Natural killer cell (primary cell): ENCODE measurements at regions not wholly inside any gene's neighbourhood (a gene's known extent, or its start where the extent isn't known, plus 50 kb on each side); places are given as distances from the start of the nearest gene placed in this dataset.

ENCODE experiments used
- ATAC-seq, 3 donors: fragments of 150-1000 bp in 2 of 3; fragments of 200-7000 bp in 1 of 3; cut with Tn5 transposase; 1 replicate in 1 of 3; 2 replicates in 2 of 3; pipeline ENCODE4 v1.10.0; 2021; ENCODE audit warnings: mild to moderate bottlenecking in 2 of 3, moderate library complexity in 2 of 3
- DNase-seq, 2 donors: peaks; one replicate each; pipeline versions ENCODE4 v3.0.0 to v3.0.0-alpha.2; 2013 to 2021; ENCODE audit warnings: mixed read lengths in 1 of 2
- H3K27ac ChIP-seq: one replicate; pipeline ENCODE4 v1.5.1; 2013; ENCODE audit warnings: mild to moderate bottlenecking, low read length
- H3K27me3 ChIP-seq: one replicate; pipeline ENCODE4 v1.6.1; 2013; ENCODE audit warnings: low read length; ENCODE audit not compliant: control insufficient read depth, insufficient read depth
- H3K36me3 ChIP-seq: one replicate; pipeline ENCODE4 v1.6.1; 2013; ENCODE audit warnings: low read length; ENCODE audit not compliant: control insufficient read depth, insufficient read depth
- H3K4me1 ChIP-seq: one replicate; pipeline ENCODE4 v1.6.1; 2013; ENCODE audit warnings: low read length; ENCODE audit not compliant: control insufficient read depth, insufficient read depth
- H3K4me3 ChIP-seq: one replicate; pipeline ENCODE4 v1.5.1; 2013; ENCODE audit warnings: low read length
- H3K9me3 ChIP-seq: one replicate; pipeline ENCODE4 v1.6.1; 2013; ENCODE audit warnings: low read length; ENCODE audit not compliant: control insufficient read depth, insufficient read depth
- H3K27ac Mint-ChIP-seq, 2 donors: one replicate each; pipeline ENCODE4 v1.8.0; 2022; ENCODE audit warnings: mild to moderate bottlenecking in 2 of 2, mixed read lengths in 2 of 2, moderate library complexity in 1 of 2
- H3K27me3 Mint-ChIP-seq, 2 donors: one replicate each; pipeline ENCODE4 v1.8.0; 2022; ENCODE audit warnings: low read depth in 2 of 2, mixed read lengths in 2 of 2
- H3K36me3 Mint-ChIP-seq: one replicate; pipeline ENCODE4 v1.8.0; 2022; ENCODE audit warnings: mixed read lengths
- H3K4me1 Mint-ChIP-seq, 2 donors: one replicate each; pipeline ENCODE4 v1.8.0; 2022; ENCODE audit warnings: mixed read lengths in 2 of 2
- H3K4me3 Mint-ChIP-seq: one replicate; pipeline ENCODE4 v1.8.0; 2022; ENCODE audit warnings: mild to moderate bottlenecking, moderate library complexity, mixed read lengths
- H3K9me3 Mint-ChIP-seq, 2 donors: one replicate each; pipeline ENCODE4 v1.8.0; 2022; ENCODE audit warnings: mixed read lengths in 2 of 2
- CTCF ChIP-seq: fragments of 200-600 bp; IDR thresholded peaks from one replicate; pipeline ENCODE4 v1.8.0; 2022; ENCODE audit warnings: antibody characterized with exemption
- WGBS: methylation state at CpG from one replicate; pipeline ENCODE4 v1.1.7; 2013; ENCODE audit warnings: missing lambda C conversion rate; ENCODE audit not compliant: insufficient coverage; 5-methylcytosine and 5-hydroxymethylcytosine counted together
- intact Hi-C: fragments of 100-400 bp; cut with micrococcal nuclease; formaldehyde crosslinking; loops from one replicate; pipeline ENCODE4 v1.14.2; 2022

DNA sequence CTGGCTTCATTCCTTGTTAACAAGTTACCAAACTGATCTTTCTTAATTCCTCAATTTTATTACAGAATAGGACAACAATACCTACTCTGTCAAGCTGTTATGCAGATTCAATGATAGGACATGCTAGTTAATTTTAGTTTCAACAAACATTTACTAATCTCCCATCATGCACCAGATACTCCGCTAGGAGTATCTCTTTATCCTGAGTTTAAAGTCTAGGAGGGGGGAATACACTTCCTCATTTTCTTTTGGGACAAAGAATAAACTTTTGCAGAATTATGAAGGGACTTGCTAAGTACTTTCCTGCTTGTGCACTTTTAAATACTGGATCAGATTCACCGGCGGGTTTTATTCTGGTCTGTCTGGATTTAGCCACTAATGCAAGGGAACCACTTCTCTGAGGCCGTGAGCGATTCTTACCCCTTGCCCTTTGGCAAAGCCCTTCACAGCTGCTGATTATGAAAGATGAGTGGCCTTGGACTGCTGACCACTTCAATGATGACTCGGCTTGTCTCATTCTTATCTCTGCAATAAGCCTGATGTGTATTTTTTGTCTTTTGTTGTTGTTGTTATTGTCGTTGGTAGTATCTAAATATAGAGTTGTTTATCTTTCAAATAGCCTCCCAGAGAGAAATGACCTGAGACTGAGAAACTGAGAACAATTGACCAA, 73.9 kb downstream of the RMI1 start:
- H3K27me3 Mint-ChIP-seq = peaks cover 7 to 16% of the 10 kb centered on the region in 2 donors
- Histone ChIP-seq H3K4me1 (no peaks in the 10 kb centered on the region), H3K27me3 (peaks cover 4% of the 10 kb centered on the region), H3K27ac (no peak overlapping the region), H3K4me3 (no peak overlapping the region), H3K36me3 (no peaks in the 10 kb centered on the region), H3K9me3 (no peaks in the 10 kb centered on the region)
- intact Hi-C loops = no loop called here
- H3K36me3 Mint-ChIP-seq = no peaks in the 10 kb centered on the region
- H3K4me3 Mint-ChIP-seq = no peak overlapping the region
- no peaks in the 10 kb centered on the region for H3K9me3 Mint-ChIP-seq
- no peak for TF ChIP-seq CTCF
- DNase-seq (no peak), ATAC-seq (no peak)
- no peak overlapping the region for H3K27ac Mint-ChIP-seq
- no peaks in the 10 kb centered on the region for H3K4me1 Mint-ChIP-seq
- WGBS = 94% methylated on average over 6 of the region's 7 CpGs

- H3K9me3 Mint-ChIP-seq = no peaks in the 10 kb centered on the region
- no peak overlapping the region for H3K27ac Mint-ChIP-seq
- Histone ChIP-seq H3K9me3 (no peaks in the 10 kb centered on the region), H3K4me3 (no peak overlapping the region), H3K27ac (no peak overlapping the region), H3K36me3 (no peaks in the 10 kb centered on the region), H3K4me1 (no peaks in the 10 kb centered on the region), H3K27me3 (peaks cover 4% of the 10 kb centered on the region)
- ATAC-seq (no peak), DNase-seq (no peak)
- H3K4me3 Mint-ChIP-seq = no peak overlapping the region
- intact Hi-C loops = no loop called here
- no peaks in the 10 kb centered on the region for H3K4me1 Mint-ChIP-seq
- H3K36me3 Mint-ChIP-seq = no peaks in the 10 kb centered on the region
- WGBS = 96% methylated on average over 4 of the region's 4 CpGs
- no peak for TF ChIP-seq CTCF
- H3K27me3 Mint-ChIP-seq = peaks cover 16% of the 10 kb centered on the region in 2 donors
Observed at GRCh38 chr9:84057662-84058061, 77.1 kb downstream of the RMI1 start.

DNA sequence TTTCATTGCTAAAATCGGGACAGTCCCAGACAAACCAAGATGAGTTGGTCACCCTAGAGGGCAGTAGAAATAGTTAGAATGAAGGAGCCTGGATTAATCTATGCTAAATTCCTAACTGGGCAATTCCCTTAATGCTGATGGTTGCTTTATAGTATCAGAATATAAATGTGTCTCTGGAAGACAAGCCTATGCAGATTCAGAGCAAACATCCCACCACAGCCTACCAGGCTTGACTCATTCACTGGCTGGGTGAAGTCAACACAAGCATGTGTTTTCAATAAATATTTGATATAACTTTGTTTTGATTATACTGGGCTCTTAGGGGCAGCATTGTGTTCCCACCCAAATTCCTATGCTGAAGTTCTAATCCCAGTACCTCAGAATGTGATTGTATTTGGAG, 79.3 kb downstream of the RMI1 start:
- Mint-ChIP-seq H3K4me3 (no peak overlapping the region), H3K4me1 (no peaks in the 10 kb centered on the region), H3K36me3 (no peaks in the 10 kb centered on the region), H3K9me3 (no peaks in the 10 kb centered on the region), H3K27ac (no peak overlapping the region), H3K27me3 (peaks cover 10 to 16% of the 10 kb centered on the region in 2 donors)
- Histone ChIP-seq H3K36me3 (no peaks in the 10 kb centered on the region), H3K4me1 (no peaks in the 10 kb centered on the region), H3K27me3 (peaks cover 4% of the 10 kb centered on the region), H3K27ac (no peak overlapping the region), H3K4me3 (no peak overlapping the region), H3K9me3 (no peaks in the 10 kb centered on the region)
- DNase-seq = no peak
- ATAC-seq = no peak
- intact Hi-C loops = no loop called here
- 67% methylated on average over 1 of the region's 1 CpG for WGBS
- no peak for TF ChIP-seq CTCF

DNA sequence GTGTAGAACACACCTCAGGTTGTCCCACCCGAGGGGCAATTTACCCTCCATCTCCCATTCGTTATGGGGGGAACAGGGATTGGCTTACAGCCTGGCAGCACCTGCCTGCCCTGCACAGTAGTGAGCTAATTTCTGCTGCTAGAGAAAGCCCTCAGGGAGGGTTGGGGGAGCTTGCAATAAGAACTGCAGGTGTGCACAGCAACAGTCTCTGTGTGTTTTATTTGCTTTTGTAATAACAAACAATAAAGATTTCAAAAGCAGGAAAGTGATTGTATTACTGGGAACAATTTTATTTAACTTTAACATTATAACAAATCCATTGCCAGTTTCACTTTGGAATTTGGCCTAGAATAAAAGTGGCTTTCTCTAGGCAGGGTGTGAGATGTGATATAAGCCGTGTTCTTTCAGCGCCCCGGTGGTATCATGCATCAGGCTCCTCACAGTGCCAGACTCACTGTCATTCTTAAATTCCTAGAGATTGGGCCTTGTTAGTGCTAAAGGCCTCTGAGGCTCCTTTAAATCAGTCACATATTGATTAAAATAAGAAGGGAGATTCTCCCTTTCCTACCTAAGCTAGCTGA, 81.1 kb downstream of the RMI1 start:
- ATAC-seq = no peak
- peaks cover 2% of the 10 kb centered on the region for H3K27me3 ChIP-seq
- H3K36me3 ChIP-seq = no peaks in the 10 kb centered on the region
- WGBS = 91% methylated on average over 5 of the region's 5 CpGs
- H3K4me1 ChIP-seq = no peaks in the 10 kb centered on the region
- no peak for DNase-seq
- no peak overlapping the region for H3K4me3 ChIP-seq
- no peak overlapping the region for H3K4me3 Mint-ChIP-seq
- no peak overlapping the region for H3K27ac ChIP-seq
- no peaks in the 10 kb centered on the region for H3K9me3 ChIP-seq
- H3K9me3 Mint-ChIP-seq = no peaks in the 10 kb centered on the region
- no peaks in the 10 kb centered on the region for H3K4me1 Mint-ChIP-seq
- intact Hi-C loops = no loop called here
- no peak for TF ChIP-seq CTCF
- peaks cover 13 to 16% of the 10 kb centered on the region in 2 donors for H3K27me3 Mint-ChIP-seq
- H3K36me3 Mint-ChIP-seq = no peaks in the 10 kb centered on the region
- H3K27ac Mint-ChIP-seq = no peak overlapping the region
